Islet precursor cell (in vitro differentiated cells): ENCODE measurements at regions not wholly inside any gene's neighbourhood (a gene's known extent, or its start where the extent isn't known, plus 50 kb on each side); places are given as distances from the start of the nearest gene placed in this dataset.
"Not testable (repeated sequence)": the region's sequence is repeated elsewhere in the genome, so short reads cannot be mapped to it uniquely, and the experiment has no call there.

ENCODE experiments used
- DNase-seq: peaks from one replicate; pipeline ENCODE4 v3.0.0-alpha.2; 2018

GRCh38 chr4:138790706-138791340 lies 224.8 kb upstream of the NOCT start:
- no peak for DNase-seq

- DNase-seq = no peak
Observed at GRCh38 chr4:138789796-138790195, 225.8 kb upstream of the NOCT start.

- no peak for DNase-seq
Observed at GRCh38 chr4:138788857-138789256, 226.7 kb upstream of the NOCT start.

- no peak for DNase-seq
Observed at GRCh38 chr4:138788267-138788790, 227.3 kb upstream of the NOCT start.

GRCh38 chr4:138779761-138780160 lies 235.8 kb upstream of the NOCT start:
- DNase-seq = not testable (repeated sequence)

GRCh38 chr4:138775890-138776289 lies 239.7 kb upstream of the NOCT start:
- peak; percentile 77 for DNase-seq

GRCh38 chr4:138775489-138775888 lies 240.1 kb upstream of the NOCT start:
- no peak for DNase-seq

- no peak for DNase-seq
Observed at GRCh38 chr4:138774940-138775339, 240.6 kb upstream of the NOCT start.

- not testable (repeated sequence) for DNase-seq
Observed at GRCh38 chr4:138774125-138774524, 241.5 kb upstream of the NOCT start.

GRCh38 chr4:138773321-138773720 lies 242.3 kb upstream of the NOCT start:
- DNase-seq = no peak

GRCh38 chr4:138772366-138772765 lies 243.2 kb upstream of the NOCT start:
- no peak for DNase-seq

- no peak for DNase-seq
Observed at GRCh38 chr4:138770818-138771217, 244.8 kb upstream of the NOCT start.

GRCh38 chr4:138766332-138766731 lies 249.2 kb upstream of the NOCT start:
- DNase-seq = no peak

GRCh38 chr4:138765442-138765841 lies 250.1 kb upstream of the NOCT start:
- no peak for DNase-seq

- DNase-seq = no peak
Observed at GRCh38 chr4:138761638-138762220, 253.9 kb upstream of the NOCT start.

GRCh38 chr4:138759554-138759902 lies 256.1 kb upstream of the NOCT start:
- no peak for DNase-seq

- no peak for DNase-seq
Observed at GRCh38 chr4:138758876-138759553, 256.6 kb upstream of the NOCT start.

GRCh38 chr4:138758196-138758595 lies 257.4 kb upstream of the NOCT start:
- DNase-seq = no peak

GRCh38 chr4:138757432-138757831 lies 258.1 kb upstream of the NOCT start:
- no peak for DNase-seq

- no peak for DNase-seq
Observed at GRCh38 chr4:138756519-138756918, 259.1 kb upstream of the NOCT start.

- no peak for DNase-seq
Observed at GRCh38 chr4:138751309-138751708, 264.3 kb upstream of the NOCT start.

GRCh38 chr4:138749303-138749702 lies 266.3 kb upstream of the NOCT start:
- no peak for DNase-seq

- DNase-seq = no peak
Observed at GRCh38 chr4:138741766-138742377, 273.7 kb upstream of the NOCT start.
